CD4-positive, alpha-beta T cell treated with Interleukin-12 subunit alpha and Interleukin-12 subunit beta, for 1 hour (primary cell): ENCODE measurements at regions not wholly inside any gene's neighbourhood (a gene's known extent, or its start where the extent isn't known, plus 50 kb on each side); places are given as distances from the start of the nearest gene placed in this dataset.

Experiments used
- DNase-seq: peaks from one replicate; pipeline ENCODE4 v3.0.0-alpha.2; 2020

- DNase-seq: no peak
These were observed 269.3 kb downstream of the BUD13 start for GRCh38 chr11:116503216-116504160.

GRCh38 chr11:116502641-116503061 lies 270.1 kb downstream of the BUD13 start:
- DNase-seq: no peak

- DNase-seq: no peak
These were observed 271.1 kb downstream of the BUD13 start for GRCh38 chr11:116501728-116502127.

GRCh38 chr11:116500947-116501602 lies 271.7 kb downstream of the BUD13 start:
- no peak for DNase-seq

GRCh38 chr11:116500026-116500946 lies 272.5 kb downstream of the BUD13 start:
- DNase-seq: no peak

- peak; percentile 4 for DNase-seq
These were observed 273.3 kb downstream of the BUD13 start for GRCh38 chr11:116499396-116500003.

GRCh38 chr11:116498161-116498560 lies 274.6 kb downstream of the BUD13 start:
- no peak for DNase-seq

GRCh38 chr11:116492600-116492999 lies 280.2 kb downstream of the BUD13 start:
- no peak for DNase-seq

GRCh38 chr11:116488836-116489389 lies 283.9 kb downstream of the BUD13 start:
- DNase-seq: no peak

- DNase-seq: no peak
These were observed 287.4 kb downstream of the BUD13 start for GRCh38 chr11:116485425-116485824.

- no peak for DNase-seq
These were observed 290.1 kb downstream of the BUD13 start for GRCh38 chr11:116482716-116483115.

- no peak for DNase-seq
These were observed 291.6 kb downstream of the BUD13 start for GRCh38 chr11:116481126-116481675.

- no peak for DNase-seq
These were observed 293.8 kb downstream of the BUD13 start for GRCh38 chr11:116478669-116479668.

GRCh38 chr11:116478205-116478604 lies 294.6 kb downstream of the BUD13 start:
- no peak for DNase-seq

- DNase-seq: no peak
These were observed 298.9 kb downstream of the BUD13 start for GRCh38 chr11:116473790-116474346.

GRCh38 chr11:116473206-116473769 lies 299.5 kb downstream of the BUD13 start:
- DNase-seq: no peak

- DNase-seq: no peak
These were observed 300.1 kb downstream of the BUD13 start for GRCh38 chr11:116472651-116473050.

- no peak for DNase-seq
These were observed 301.1 kb downstream of the BUD13 start for GRCh38 chr11:116471608-116472256.

- no peak for DNase-seq
These were observed 304.1 kb downstream of the BUD13 start for GRCh38 chr11:116468699-116469098.
